Gastrocnemius medialis (tissue), 4 donors: ENCODE measurements at regions not wholly inside any gene's neighbourhood (a gene's known extent, or its start where the extent isn't known, plus 50 kb on each side); places are given as distances from the start of the nearest gene placed in this dataset.
"Not testable (repeated sequence)": the region's sequence is repeated elsewhere in the genome, so short reads cannot be mapped to it uniquely, and the experiment has no call there.

Experiments used
- ATAC-seq, 2 donors: fragments of 150-250 bp; one replicate each; pipeline ENCODE4 v1.9.1; 2016
- DNase-seq, 2 donors: peaks; one replicate each; pipeline ENCODE4 v3.0.0-alpha.2; 2019
- H3K27ac ChIP-seq, 4 donors: fragments of 200-600 bp; sonication (generic); 1 replicate in 1 of 4; 2 replicates in 3 of 4; pipeline ENCODE4 v1.5.1; 2016 to 2018; ENCODE audit warnings: mild to moderate bottlenecking in 2 of 4, moderate library complexity in 1 of 4
- H3K27me3 ChIP-seq, 3 donors: fragments of 200-600 bp; sonication (generic) in 2 of 3; 1 replicate in 1 of 3; 2 replicates in 2 of 3; pipeline versions ENCODE4 v1.5.1 to v1.6.0; 2016 to 2019; ENCODE audit warnings: mild to moderate bottlenecking in 1 of 3, moderate library complexity in 1 of 3
- H3K36me3 ChIP-seq, 2 donors: fragments of 200-600 bp; sonication (generic) in 1 of 2; one replicate each; pipeline ENCODE4 v1.5.1; 2017 to 2018
- H3K4me1 ChIP-seq, 2 donors: fragments of 200-600 bp; sonication (generic) in 1 of 2; one replicate each; pipeline ENCODE4 v1.5.1; 2016 to 2017; ENCODE audit warnings: mild to moderate bottlenecking in 2 of 2
- H3K4me3 ChIP-seq, 4 donors: fragments of 200-600 bp; sonication (generic) in 3 of 4; 1 replicate in 1 of 4; 2 replicates in 3 of 4; pipeline ENCODE4 v1.5.1; 2016 to 2019; ENCODE audit warnings: mild to moderate bottlenecking in 2 of 4
- H3K9me3 ChIP-seq, 3 donors: fragments of 200-600 bp; sonication (generic) in 2 of 3; 1 replicate in 1 of 3; 2 replicates in 2 of 3; pipeline ENCODE4 v1.5.1; 2016 to 2019
- POLR2A ChIP-seq, 2 donors: fragments of 450-650 bp; IDR thresholded peaks; one replicate each; pipeline ENCODE4 v1.6.1; 2017; ENCODE audit warnings: antibody characterized with exemption in 2 of 2, mild to moderate bottlenecking in 2 of 2, moderate library complexity in 2 of 2
- in situ Hi-C, 4 donors: fragments of 200-750 bp; cut with MboI; loops; one replicate each; pipeline versions ENCODE4 v1.15.0 to v1.8.0; 2017; ENCODE audit warnings: low sequenced_read_pairs in 4 of 4
- intact Hi-C: fragments of 100-400 bp; cut with DNase I; formaldehyde crosslinking; loops from one replicate; pipeline ENCODE4 v1.15.1; 2023; ENCODE audit warnings: low total_unique reads
- TF ChIP-seq, protein P1 (sequence below), 5 experiments: fragments of 450-650 bp in 3 of 5; fragments of 200-600 bp in 2 of 5; sonication (generic) in 2 of 5; IDR thresholded peaks in 4 of 5; conservative IDR thresholded peaks in 1 of 5; 1 replicate in 4 of 5; 2 replicates in 1 of 5; pipeline ENCODE4 v1.5.1; 2016 to 2019; ENCODE audit warnings: antibody characterized with exemption in 5 of 5, mild to moderate bottlenecking in 3 of 5, moderate library complexity in 3 of 5

DNA sequence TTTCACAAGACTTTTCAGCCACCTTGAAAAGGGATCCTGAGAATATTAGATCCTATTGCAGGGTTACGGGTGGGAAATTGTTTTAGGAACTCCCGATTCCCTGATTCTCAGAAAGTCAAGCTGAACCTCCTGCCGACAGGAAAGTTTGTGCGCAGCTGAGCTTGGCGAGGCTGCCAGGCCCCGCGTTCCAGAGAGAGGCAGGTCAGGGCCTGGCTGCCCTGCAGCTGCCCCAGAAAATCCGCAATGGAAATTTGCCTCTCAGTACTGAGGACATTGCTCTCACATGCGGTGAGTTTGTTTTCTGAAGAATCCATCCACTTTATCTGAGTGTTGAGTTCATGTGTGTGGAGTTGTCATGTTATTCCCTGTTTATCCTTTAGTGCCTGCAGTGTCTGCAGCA is 144.2 kb downstream of the RTP5 start:
- in situ Hi-C loops (no loop called here), intact Hi-C loops (no loop called here)
- Histone ChIP-seq H3K4me1 (no peaks in the 10 kb centered on the region), H3K36me3 (no peaks in the 10 kb centered on the region), H3K27me3 (no peaks in the 10 kb centered on the region), H3K4me3 (no peak overlapping the region), H3K9me3 (no peaks in the 10 kb centered on the region), H3K27ac (no peak overlapping the region)
- ATAC-seq = no peak
- TF ChIP-seq, protein P1, sequence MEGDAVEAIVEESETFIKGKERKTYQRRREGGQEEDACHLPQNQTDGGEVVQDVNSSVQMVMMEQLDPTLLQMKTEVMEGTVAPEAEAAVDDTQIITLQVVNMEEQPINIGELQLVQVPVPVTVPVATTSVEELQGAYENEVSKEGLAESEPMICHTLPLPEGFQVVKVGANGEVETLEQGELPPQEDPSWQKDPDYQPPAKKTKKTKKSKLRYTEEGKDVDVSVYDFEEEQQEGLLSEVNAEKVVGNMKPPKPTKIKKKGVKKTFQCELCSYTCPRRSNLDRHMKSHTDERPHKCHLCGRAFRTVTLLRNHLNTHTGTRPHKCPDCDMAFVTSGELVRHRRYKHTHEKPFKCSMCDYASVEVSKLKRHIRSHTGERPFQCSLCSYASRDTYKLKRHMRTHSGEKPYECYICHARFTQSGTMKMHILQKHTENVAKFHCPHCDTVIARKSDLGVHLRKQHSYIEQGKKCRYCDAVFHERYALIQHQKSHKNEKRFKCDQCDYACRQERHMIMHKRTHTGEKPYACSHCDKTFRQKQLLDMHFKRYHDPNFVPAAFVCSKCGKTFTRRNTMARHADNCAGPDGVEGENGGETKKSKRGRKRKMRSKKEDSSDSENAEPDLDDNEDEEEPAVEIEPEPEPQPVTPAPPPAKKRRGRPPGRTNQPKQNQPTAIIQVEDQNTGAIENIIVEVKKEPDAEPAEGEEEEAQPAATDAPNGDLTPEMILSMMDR (IDR thresholded peaks at IDR 0.05 in 4 of 5, conservative IDR thresholded peaks at IDR 0.05 in 1 of 5) = no peak
- no peak for TF ChIP-seq POLR2A (IDR thresholded peaks at IDR 0.05)
- DNase-seq = no peak

- TF ChIP-seq, protein P1 (IDR thresholded peaks at IDR 0.05 in 4 of 5, conservative IDR thresholded peaks at IDR 0.05 in 1 of 5) = no peak
- no peak for TF ChIP-seq POLR2A (IDR thresholded peaks at IDR 0.05)
- H3K36me3 ChIP-seq = no peaks in the 10 kb centered on the region
- H3K27ac ChIP-seq = no peak overlapping the region
- no peak overlapping the region for H3K4me3 ChIP-seq
- no peaks in the 10 kb centered on the region for H3K4me1 ChIP-seq
- H3K27me3 ChIP-seq = no peaks in the 10 kb centered on the region
- H3K9me3 ChIP-seq = no peaks in the 10 kb centered on the region
- DNase-seq (no peak), ATAC-seq (no peak)
- in situ Hi-C loops = no loop called here
- intact Hi-C loops = no loop called here
These were observed 145.9 kb downstream of the RTP5 start for GRCh38 chr2:242015108-242016065.

GRCh38 chr2:242017086-242017485 is 147.6 kb downstream of the RTP5 start:
- in situ Hi-C loops = no loop called here
- Histone ChIP-seq H3K9me3 (no peaks in the 10 kb centered on the region), H3K4me3 (no peak overlapping the region), H3K27me3 (peaks cover 0 to 1% (median 0%) of the 10 kb centered on the region in 3 donors), H3K27ac (no peak overlapping the region), H3K36me3 (no peaks in the 10 kb centered on the region), H3K4me1 (no peaks in the 10 kb centered on the region)
- DNase-seq = no peak
- intact Hi-C loops = no loop called here
- ATAC-seq = no peak
- TF ChIP-seq POLR2A (IDR thresholded peaks at IDR 0.05) = no peak
- TF ChIP-seq, protein P1 (IDR thresholded peaks at IDR 0.05 in 4 of 5, conservative IDR thresholded peaks at IDR 0.05 in 1 of 5) = no peak

DNA sequence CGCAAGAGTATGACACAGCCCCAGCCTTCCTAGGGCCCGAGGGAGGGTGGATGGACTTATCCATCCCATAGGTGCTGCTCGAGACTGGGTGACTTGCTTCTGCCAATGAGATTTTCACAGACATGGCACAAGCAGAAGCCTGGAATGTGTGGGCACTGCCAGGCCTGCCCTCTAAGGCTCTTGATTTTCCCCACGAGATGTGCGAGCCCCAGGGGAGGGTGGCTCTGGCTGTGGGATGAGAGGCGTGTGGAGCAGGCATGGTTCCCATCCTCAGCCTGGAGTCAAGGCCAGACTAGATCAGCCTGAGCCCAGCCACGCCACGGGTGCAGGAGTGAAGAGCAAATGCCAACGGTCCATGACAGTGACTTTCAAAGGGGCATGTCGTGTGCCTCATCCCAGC is 148.9 kb downstream of the RTP5 start:
- intact Hi-C loops, in situ Hi-C loops, ATAC-seq, H3K9me3 ChIP-seq, H3K36me3 ChIP-seq, H3K4me3 ChIP-seq, H3K27ac ChIP-seq, H3K27me3 ChIP-seq, DNase-seq, H3K4me1 ChIP-seq: not testable (repeated sequence)

DNA sequence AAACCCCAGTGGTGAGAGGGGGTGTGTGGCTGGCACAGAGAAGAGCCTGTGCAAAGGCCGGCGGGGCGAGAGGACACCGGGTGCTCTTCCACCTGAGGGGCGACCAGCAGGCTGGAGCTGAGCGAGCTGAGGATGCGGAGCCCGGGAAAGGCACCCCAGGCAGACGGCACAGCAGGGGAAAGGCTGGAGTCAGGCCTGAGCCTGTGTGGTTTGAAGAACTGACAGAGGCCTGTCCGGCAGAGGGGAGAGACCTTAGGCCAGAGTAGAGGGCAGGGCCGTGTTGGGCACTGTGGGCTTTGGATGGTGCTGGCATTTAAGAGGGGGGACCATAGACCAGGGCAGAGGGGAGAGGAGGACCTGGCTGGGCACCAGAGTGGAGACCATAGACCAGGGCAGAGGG is 149.8 kb downstream of the RTP5 start:
- ATAC-seq (no peak), DNase-seq (no peak)
- H3K4me1 ChIP-seq = no peaks in the 10 kb centered on the region
- no peak overlapping the region for H3K27ac ChIP-seq
- in situ Hi-C loops = no loop called here
- H3K9me3 ChIP-seq = no peaks in the 10 kb centered on the region
- peaks cover 7 to 17% (median 12%) of the 10 kb centered on the region in 3 donors for H3K27me3 ChIP-seq
- TF ChIP-seq POLR2A (IDR thresholded peaks at IDR 0.05) = no peak
- TF ChIP-seq, protein P1 (IDR thresholded peaks at IDR 0.05 in 4 of 5, conservative IDR thresholded peaks at IDR 0.05 in 1 of 5) = no peak
- no peaks in the 10 kb centered on the region for H3K36me3 ChIP-seq
- intact Hi-C loops = no loop called here
- H3K4me3 ChIP-seq = no peak overlapping the region
